DMS 273 treated with DMSO at 0.1 percent for 48 hours (cell line): ENCODE measurements at regions not wholly inside any gene's neighbourhood (a gene's known extent, or its start where the extent isn't known, plus 50 kb on each side); places are given as distances from the start of the nearest gene placed in this dataset.
"Not testable (repeated sequence)": the region's sequence is repeated elsewhere in the genome, so short reads cannot be mapped to it uniquely, and the experiment has no call there.

ENCODE experiments used
- DNase-seq: peaks from one replicate; lab custom pipeline; 2025; lab: John Stamatoyannopoulos, UW

DNA sequence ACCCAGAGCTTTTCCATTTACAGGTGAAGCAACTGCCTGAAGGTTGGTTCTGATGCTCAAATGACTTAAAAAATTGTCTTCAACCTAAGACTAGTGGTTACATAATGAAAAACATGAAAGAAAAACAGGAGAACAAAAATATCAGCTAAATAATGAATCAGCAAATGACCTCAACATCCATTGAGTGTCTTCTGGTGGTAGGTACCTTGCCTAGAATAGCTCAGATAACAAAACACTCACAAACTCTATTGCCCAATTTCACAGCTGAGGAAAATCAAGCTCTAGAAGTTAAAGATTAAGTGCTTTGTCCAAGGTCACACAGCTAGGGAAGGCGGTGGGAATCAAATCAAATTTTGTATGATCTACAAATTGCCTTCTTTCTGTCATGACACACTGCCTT lies 304.6 kb upstream of the CDH11 start:
- no peak for DNase-seq

DNA sequence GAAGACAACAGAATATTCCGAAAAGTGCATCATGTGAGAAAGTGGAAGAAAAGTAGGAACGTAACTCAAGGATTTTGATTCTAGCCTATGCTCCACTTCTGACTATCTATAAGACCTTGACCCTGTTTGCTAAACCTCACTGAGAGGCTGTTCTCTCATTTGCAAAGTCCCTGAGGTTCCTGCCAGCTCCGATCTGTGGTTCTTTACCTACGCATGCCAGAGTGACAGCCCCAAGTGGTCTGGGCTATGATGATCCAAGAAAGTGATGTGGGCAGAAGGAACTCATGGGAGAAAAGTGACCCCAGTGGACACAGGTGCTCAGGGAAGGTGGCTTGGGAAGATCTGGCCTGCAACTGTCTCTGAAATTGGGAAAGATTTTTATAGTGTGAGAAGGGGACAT lies 301.1 kb upstream of the CDH11 start:
- no peak for DNase-seq

DNA sequence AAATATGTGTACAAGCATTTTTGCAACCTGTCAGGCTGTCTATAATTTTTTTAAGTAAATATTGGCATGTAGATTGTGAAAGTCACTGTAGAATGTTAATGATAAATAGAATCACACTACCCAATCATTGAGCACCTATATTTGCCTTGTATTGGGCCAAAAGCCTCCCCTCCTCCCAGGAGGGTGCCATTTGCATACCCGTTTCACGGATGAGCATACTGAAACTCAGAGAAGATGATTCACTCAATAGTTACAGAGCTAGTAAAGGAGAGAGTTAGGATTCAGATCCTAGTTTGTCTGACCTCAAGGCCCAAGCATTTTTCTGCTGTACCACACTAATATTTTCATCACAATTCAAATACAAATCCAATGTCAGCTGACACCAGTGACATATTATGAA lies 299.7 kb upstream of the CDH11 start:
- DNase-seq = no peak

DNA sequence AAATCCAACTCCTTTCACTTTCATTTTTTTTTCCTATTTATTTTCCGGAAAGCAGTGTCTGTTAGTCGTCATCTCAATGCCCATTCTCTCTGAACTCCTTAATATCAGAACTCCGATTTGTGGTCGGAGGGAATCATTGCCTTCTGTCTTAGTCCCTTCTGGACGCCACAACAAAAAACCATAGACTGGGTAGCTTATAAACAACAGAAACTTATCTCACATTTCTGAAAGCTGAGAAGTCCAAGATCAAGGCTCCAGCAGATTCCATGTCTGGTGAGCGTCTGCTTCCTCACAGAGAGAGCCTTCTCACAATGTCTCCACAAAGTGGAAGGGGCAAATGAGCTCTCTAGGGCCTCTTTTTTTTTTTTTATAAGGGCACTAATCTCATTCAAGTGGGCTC lies 296.6 kb upstream of the CDH11 start:
- no peak for DNase-seq

DNA sequence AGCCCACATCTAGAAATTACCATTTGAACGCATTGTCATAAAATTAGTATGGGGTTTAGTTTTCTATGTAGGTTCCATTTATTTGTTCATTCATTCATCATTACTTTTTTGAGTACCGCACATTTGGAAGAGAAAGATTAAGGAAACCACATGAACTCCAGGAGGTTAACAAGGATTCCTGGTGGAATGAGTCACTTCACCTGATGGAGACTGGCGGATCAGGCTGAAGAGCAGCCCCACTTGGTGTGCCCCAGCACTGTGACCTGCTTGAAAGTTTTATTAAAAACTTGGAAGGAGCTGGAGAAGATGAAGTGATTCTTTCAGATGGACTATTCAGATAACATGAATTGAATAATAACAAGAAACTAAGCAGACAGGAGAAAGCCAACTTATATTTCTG lies 293.6 kb upstream of the CDH11 start:
- no peak for DNase-seq

DNA sequence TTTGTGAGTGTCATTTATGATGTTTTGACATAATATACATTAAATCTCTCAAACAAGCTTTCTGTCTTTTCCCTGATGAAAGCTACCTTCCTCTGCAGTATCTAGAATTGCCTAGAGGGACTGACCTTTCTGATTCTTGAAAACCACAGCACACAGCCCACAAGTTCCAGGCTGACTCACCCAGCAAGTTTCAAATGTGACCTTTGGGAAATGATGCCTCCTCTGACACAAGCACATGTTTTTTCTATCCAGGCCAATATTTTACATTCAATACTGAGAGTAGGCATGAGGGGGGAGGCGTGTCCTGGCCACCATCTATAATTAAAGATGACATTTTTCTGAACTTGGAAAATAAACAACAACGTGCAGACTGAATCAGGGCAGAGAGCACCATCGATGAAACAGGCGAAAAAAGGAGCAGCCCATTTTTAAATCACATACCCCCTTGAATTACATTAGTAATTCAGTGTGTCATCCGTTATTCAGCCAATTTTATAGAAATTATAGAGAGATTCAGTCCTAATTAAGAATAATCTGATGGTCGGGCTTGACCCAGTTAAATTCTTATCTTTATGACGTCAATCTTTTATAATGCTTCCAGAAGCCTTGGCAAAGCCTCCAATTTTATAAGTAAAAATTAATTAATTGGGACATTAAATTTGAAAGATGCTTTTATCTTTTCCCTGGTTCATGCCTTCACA lies 292.6 kb upstream of the CDH11 start:
- no peak for DNase-seq

DNA sequence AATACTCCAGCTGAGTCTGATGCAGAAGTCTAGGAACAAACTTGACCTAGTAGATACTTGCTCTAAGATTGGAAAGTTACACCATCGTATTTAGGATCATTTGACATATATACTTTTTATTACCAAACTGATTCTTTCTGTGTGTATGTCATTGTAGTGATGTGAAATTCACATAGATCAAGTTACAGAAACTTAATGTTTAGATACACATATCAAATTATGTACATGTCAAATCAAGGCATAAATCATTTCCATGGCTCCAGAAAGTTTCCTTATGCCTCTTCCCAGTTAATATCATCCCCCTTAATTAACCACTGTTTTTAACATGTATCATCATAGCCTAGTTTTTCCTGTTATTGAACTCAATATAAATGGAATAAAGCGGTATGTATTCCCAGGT lies 292.0 kb upstream of the CDH11 start:
- no peak for DNase-seq

DNA sequence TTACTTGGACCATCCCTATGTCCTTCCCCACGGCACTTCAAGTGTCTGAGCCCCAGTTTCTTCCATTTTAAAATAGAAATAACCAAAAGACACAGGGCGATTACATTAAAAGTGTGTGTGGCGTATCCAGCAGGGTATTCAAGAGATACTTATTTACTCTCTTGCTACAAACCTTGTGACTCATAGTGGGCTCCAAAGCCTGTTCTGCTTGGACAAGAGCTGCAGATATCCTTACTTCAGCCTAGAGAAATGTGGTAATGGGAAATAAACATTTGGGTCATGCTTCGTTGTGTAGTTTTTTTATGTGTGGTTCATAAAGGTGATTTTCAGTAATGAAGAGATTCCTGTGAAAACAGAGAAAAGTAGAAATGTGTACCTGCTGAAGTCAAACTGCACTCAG lies 288.9 kb upstream of the CDH11 start:
- DNase-seq = no peak

DNA sequence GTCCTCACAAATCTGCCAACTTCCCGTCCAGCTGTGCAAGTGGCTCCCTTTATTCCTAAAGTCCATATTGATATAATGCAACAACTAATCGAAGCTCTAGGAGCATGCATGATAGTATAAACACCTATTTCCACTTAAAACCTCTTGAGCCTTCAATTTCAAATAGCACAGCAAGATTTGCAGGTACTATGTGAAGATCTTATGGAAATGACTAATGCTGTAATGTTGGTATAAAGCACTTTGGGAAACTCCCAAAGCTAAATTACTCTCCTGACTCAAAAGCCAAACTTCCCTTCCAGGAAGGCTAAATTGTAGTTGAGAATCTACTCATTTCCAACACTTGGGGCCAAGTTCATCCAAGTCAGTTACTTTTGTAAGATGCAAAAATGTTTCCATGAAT lies 287.6 kb upstream of the CDH11 start:
- DNase-seq = no peak

DNA sequence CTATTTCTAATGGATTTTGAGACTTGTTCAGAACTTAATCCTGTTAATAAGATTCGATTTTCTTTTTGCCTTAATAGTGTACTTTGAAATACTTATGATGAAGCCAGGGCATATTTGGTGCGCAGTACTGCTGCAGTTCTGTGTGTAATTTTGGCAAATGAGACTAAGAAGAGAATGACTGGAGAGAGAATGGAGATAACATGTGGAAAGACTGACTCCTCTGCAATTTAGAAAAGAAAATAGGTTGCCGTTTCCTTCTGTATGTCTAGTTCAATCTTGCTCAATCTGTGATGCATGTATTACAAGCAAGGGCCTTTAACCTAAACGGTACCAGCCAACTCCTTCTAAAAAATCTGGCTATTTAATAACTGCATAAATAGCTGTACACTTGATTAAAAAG lies 285.1 kb upstream of the CDH11 start:
- no peak for DNase-seq

DNA sequence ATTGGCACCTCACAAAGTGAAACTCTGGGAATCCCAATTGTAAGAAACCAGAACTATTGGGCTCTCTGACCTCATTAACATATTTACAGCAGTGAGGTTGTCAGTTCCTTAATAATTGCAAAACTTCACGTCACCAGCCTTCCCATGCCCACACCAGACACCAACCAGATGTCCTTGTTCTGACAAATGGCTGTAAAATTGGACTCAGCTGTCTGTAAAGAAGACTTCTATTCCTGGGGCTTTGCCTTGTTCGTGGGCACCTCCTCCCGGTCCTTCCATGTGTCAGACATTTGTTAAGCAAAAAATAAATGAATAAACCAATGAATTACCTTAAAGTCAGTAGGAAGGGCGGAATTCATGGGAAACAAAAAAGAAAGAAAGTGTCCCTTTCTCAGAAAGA lies 284.3 kb upstream of the CDH11 start:
- no peak for DNase-seq

DNA sequence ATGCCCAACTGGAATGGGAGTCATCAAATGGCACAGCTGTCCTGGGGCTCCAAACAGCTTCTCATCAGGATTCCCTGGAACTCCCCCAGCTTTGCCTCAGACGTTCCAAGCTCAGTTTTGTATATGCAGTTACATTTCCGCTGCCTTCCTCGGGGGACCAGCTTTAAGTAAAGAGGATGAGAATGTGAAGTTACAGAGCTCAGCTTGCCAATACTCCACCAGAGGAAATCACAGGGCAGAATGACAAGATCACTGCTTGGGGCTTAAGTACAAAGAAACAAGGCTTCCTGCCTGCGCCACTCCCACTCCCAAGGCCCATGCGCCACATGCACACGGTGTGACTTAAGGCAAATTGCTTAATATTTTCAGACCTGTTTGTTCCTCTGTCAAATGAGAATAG lies 272.4 kb upstream of the CDH11 start:
- no peak for DNase-seq

DNA sequence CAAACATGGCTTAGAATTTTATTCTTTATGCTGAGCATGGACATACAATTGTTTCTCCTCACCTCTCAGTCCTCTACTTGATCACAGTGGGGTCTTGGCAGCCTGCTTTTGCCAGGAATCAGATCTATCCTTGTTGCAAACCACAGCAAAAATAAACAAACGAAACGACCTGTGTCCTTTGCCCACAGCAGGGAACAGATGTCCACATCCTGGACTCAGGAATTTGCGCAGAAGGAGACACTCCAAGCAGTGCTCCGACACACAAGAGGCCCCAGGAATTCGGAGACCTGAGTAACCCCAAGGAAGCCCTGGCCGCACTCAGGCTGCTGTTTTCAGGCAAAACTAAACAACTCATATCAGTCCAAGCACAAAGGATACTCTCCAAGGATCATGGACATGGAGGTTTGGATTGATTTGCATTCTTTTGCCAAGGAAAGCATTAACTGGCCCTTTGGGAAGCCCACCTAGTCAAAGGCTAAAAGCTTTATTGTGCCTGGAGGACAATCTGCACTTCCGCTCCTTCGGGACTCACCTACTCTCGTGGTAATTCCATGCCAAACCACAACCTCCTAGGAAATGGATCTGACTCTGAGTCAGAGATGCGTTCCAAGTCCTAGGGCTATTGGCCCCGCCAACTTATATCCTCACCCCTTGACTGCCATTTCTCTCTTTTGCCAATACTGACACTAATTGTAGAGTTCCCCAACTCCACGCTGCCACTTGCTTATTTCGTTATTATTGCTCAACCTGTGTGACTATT lies 271.1 kb upstream of the CDH11 start:
- DNase-seq = no peak

DNA sequence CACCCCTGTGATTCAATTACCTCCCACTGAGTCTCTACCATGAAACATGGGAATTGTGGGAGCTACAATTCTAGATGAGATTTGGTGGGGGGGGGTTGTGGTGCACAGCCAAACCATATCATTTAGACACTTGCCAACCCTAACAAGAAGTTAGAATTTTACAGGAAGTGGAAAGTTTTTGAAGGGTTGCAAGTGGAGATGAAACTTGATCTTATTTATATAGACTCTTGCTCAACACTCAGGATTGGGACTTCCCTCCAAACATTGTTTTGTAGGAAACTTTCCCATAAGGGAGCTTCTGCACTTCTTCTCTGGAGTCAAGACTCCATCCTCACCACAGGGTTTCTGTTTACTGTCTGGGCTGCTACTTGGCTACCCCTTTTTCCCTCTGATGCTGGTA lies 266.7 kb upstream of the CDH11 start:
- DNase-seq = no peak

DNA sequence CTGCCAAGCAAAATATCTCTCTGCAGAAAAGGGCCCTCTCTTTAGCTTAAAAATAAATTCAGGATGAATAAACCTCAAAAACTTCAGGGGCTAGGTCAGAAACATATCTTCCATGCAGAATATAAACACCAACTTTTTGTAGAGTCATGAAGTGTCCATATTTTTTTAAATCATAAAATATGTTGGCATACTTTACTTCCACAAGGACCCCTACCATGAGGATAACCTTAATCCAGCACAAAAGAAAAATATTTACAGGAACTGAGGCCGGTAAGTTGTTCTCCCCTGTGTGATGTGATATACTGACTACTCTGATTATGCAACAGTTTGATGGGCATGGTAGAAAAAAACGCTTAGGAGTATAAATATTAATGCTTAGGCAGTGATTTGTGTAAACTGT lies 264.8 kb upstream of the CDH11 start:
- no peak for DNase-seq

DNA sequence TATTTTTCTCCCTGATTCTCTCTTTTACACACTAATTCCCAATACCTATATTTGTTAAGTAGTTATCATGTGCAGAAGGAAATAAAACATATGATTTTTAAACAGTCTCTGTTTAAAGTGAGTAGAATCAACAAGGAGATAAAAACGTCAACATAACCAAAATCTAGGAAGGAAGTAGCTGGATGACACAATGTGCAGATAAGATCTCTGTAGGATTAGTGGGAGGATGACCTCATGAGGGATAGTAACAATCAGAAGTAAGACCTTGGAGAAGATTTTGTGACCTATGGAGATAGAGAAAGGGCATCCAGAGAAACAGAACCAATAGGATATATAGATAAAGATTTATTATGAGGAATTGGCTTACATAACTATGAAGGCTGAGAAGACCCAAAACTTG lies 262.6 kb upstream of the CDH11 start:
- no peak for DNase-seq

DNA sequence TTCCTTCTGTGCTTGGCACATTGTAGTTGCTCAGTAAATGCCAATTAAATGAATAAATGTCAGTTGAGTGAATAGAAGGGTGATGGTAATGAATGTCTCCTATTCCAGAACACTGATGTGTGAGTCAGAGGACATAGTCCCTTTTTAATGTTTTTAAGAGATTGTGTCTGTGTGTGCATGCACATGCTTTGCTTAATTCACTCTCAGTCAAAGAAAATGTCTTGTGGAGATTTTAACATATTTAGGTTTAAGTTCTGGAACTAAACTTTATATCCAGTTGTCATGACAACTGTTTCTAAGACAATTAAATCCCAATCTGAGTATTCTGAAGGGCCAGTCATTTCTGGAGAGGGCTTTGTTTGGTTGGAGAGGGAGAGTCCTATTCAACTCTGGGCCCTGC lies 255.3 kb upstream of the CDH11 start:
- no peak for DNase-seq

DNA sequence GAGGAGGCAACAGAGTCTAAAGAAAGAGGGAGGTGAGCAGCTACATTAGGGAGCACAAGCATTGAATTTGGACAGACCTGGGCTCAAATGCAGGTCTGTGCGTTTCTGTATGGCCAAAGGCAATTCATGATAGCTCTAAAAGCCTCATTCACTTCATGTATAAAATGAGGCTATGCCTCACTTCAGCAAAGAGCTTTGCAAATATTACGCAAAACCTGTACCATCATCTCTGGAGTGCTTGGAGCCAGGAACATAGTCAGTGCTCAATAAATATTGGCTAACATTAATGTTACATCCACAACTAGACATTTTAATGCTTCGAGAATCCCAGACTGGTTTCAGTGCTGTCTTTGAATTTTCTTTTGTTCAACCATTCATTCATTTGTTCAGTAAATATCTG lies 254.7 kb upstream of the CDH11 start:
- no peak for DNase-seq

DNA sequence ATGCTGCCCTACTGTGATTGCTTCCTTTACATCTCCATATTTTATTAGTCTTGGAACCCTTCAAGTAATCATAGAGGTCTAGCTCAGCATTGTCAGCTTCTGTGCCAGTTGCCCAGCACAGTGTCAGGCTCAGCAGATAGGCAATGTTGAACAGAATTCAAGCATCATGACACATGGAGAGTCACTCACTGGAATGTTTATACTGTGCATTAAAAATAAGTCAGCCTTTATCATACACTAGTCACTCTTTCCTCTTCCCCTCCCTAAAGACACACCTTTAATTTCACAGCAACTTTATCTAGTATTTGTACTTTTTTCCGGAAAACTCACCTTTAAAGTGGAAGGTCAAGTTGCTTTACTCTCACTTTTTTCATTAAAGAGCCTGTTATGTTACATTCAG lies 253.8 kb upstream of the CDH11 start:
- no peak for DNase-seq

DNA sequence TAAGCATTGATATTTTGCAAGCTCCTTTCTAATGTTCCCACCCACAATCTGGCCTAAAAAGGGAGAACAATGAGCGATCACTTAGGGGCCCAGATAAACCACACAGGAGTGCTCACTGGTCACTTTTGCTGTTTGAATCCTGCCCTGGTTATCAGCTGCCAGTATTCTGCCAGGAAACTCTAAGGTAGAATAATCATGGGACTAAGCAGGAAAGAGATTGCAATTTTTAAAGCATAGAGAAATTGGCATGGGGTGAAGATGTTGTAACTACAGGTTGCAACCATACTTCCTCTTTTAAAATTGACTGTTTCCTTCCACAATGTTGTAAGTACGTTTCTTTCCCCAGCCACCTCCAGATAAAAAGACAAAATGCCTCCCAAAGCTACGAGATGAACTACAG lies 251.2 kb upstream of the CDH11 start:
- no peak for DNase-seq

DNA sequence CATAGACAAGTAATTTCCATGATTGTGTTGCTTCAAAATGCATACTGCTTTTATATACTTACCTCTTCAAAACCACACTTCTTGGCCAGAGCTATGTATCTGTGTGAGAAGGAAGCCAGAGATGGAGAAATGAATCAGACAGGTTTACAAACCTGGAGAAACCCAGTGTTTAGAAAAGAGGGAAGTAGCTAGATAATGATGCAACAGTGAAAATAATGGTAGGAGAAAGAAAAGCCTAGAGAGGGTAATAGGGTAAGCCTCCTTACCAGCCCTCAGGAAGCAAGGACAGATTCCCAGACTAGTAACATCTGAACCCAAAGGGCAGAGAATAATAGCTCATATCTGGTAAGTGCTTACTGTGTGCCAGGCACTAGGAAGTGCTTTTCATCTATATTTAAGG lies 250.3 kb upstream of the CDH11 start:
- no peak for DNase-seq

DNA sequence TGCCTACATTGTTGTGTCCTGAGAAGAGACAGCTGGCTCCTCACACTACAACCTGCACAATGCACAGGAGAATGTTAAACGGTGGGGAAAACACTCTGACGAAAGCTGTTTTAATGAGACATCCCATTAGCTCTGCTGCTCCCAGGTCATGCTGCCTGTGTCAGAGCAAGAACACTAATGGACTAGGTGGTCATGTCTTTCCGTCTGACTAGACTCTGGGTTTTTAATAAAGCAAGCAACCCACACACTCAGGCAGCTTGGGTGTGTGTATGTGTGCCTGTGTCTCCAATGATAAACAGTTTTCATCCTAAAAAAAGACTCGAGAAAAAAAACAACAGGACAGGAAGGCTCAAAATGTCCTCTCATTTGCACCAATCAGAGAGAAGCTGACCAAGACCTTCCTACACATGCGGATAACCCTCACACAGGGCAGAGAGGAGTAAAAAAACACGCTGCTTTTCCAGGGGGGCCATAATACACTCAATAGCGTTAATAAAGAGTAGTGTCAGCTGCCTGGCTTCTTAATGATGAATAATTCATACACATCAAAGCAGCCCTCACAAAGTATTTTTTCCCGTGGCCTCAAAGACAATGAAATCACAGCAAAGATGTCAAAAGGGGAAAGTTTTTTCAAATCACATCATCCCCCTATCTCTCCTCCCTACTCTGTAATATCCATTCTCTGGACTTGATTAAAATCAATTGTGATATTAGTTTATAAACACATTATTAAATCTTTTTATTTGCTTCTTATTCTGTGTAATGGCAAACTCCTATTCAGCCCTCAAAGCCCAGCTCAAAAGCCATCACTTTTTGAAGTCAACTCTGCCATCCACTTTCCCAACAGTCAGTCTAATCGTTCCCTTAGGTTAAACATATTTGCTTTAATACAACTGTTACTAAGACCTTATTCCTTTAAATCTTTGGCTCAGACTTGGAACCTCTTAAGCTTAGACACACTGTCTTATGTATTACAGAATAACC lies 244.2 kb upstream of the CDH11 start:
- DNase-seq = no peak

DNA sequence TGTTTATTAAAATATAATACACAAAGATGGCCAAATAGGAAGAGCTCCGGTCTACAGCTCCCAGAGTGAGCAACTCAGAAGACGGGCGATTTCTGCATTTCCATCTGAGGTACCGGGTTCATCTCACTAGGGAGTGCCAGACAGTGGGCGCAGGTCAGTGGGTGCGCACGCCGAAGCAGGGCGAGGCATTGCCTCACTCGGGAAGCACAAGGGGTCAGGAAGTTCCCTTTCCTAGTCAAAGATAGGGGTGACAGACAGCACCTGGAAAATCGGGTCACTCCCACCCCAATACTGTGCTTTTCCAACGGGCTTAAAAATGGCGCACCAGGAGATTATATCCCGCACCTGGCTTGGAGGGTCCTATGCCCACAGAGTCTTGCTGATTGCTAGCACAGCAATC lies 234.9 kb upstream of the CDH11 start:
- DNase-seq = not testable (repeated sequence)
